Astrocyte (in vitro differentiated cells and primary cell): ENCODE measurements at regions not wholly inside any gene's neighbourhood (a gene's known extent, or its start where the extent isn't known, plus 50 kb on each side); places are given as distances from the start of the nearest gene placed in this dataset.

Experiments
- DNase-seq: peaks from one replicate; pipeline ENCODE4 v3.0.0-alpha.2; 2010; ENCODE audit warnings: low read depth
- FAIRE-seq: peaks from 2 replicates; lab custom pipeline; 2011; peaks lifted over from hg19 to GRCh38; lab: Jason Lieb, UNC
- H2AFZ ChIP-seq: 2 replicates; pipeline ENCODE4 v1.6.0; 2012; ENCODE audit warnings: low read depth, low read length, inconsistent platforms
- H3K27ac ChIP-seq: 2 replicates; pipeline ENCODE4 v1.5.1; 2011; ENCODE audit warnings: low read depth, low read length, inconsistent platforms
- H3K27me3 ChIP-seq: 2 replicates; pipeline ENCODE4 v1.6.0; 2011; ENCODE audit warnings: low read length, inconsistent platforms; ENCODE audit not compliant: insufficient read depth
- H3K36me3 ChIP-seq: 2 replicates; pipeline ENCODE4 v1.5.1; 2011; ENCODE audit warnings: low read length, inconsistent platforms; ENCODE audit not compliant: insufficient read depth
- H3K4me1 ChIP-seq: 2 replicates; pipeline ENCODE4 v1.5.1; 2011; ENCODE audit warnings: low read length, inconsistent platforms; ENCODE audit not compliant: insufficient read depth
- H3K4me2 ChIP-seq: 2 replicates; pipeline ENCODE4 v1.6.0; 2012; ENCODE audit warnings: low read length, inconsistent platforms
- H3K4me3 ChIP-seq: 2 replicates; pipeline ENCODE4 v1.5.1; 2011; ENCODE audit warnings: low read depth, mild to moderate bottlenecking, low read length, inconsistent platforms; ENCODE audit not compliant: insufficient read depth
- H3K79me2 ChIP-seq: 2 replicates; pipeline ENCODE4 v1.6.0; 2012; ENCODE audit warnings: mild to moderate bottlenecking, low read length, inconsistent platforms; ENCODE audit not compliant: insufficient read depth
- H3K9ac ChIP-seq: 2 replicates; pipeline ENCODE4 v1.6.0; 2012; ENCODE audit warnings: mild to moderate bottlenecking, low read length, inconsistent platforms
- H3K9me3 ChIP-seq: 2 replicates; pipeline ENCODE4 v1.5.1; 2012; ENCODE audit warnings: low read depth, mild to moderate bottlenecking, low read length, inconsistent platforms; ENCODE audit not compliant: insufficient read depth
- H4K20me1 ChIP-seq: 2 replicates; pipeline ENCODE4 v1.6.0; 2012; ENCODE audit warnings: low read length, inconsistent platforms; ENCODE audit not compliant: insufficient read depth
- H3K27ac Mint-ChIP-seq: one replicate; pipeline ENCODE4 v1.8.0; 2021; ENCODE audit warnings: mild to moderate bottlenecking, mixed read lengths; ENCODE audit not compliant: unreplicated experiment
- H3K27me3 Mint-ChIP-seq: one replicate; pipeline ENCODE4 v1.8.0; 2021; ENCODE audit warnings: low read depth, mixed read lengths; ENCODE audit not compliant: unreplicated experiment
- H3K36me3 Mint-ChIP-seq: one replicate; pipeline ENCODE4 v1.8.0; 2021; ENCODE audit warnings: low read depth, mixed read lengths; ENCODE audit not compliant: unreplicated experiment
- H3K4me1 Mint-ChIP-seq: one replicate; pipeline ENCODE4 v1.8.0; 2021; ENCODE audit warnings: low read depth, mixed read lengths; ENCODE audit not compliant: unreplicated experiment
- H3K4me3 Mint-ChIP-seq: one replicate; pipeline ENCODE4 v1.8.0; 2021; ENCODE audit warnings: mild to moderate bottlenecking, moderate library complexity, mixed read lengths; ENCODE audit not compliant: unreplicated experiment
- H3K9me3 Mint-ChIP-seq: one replicate; pipeline ENCODE4 v1.8.0; 2021; ENCODE audit warnings: mild to moderate bottlenecking, mixed read lengths; ENCODE audit not compliant: unreplicated experiment
- CTCF ChIP-seq: IDR thresholded peaks from 2 replicates; pipeline ENCODE4 v1.5.1; 2011; ENCODE audit warnings: low read depth, mild to moderate bottlenecking, inconsistent platforms, low read length, moderate library complexity; ENCODE audit not compliant: insufficient read depth
- EZH2 ChIP-seq: IDR thresholded peaks from 2 replicates; pipeline ENCODE4 v1.6.1; 2012; ENCODE audit warnings: mild to moderate bottlenecking, low read length, inconsistent platforms; ENCODE audit not compliant: insufficient read depth

- no peaks in the 10 kb centered on the region for H3K36me3 Mint-ChIP-seq
- no peak overlapping the region for H3K27ac ChIP-seq
- TF ChIP-seq CTCF, result no peak
- no peak for TF ChIP-seq EZH2
- H3K4me1 ChIP-seq, result no peaks in the 10 kb centered on the region
- H3K27me3 ChIP-seq, result no peaks in the 10 kb centered on the region
- H3K27me3 Mint-ChIP-seq, result no peaks in the 10 kb centered on the region
- no peak overlapping the region for H2AFZ ChIP-seq
- H3K4me1 Mint-ChIP-seq, result no peaks in the 10 kb centered on the region
- H3K4me2 ChIP-seq, result no peak overlapping the region
- FAIRE-seq, result no peak
- H3K4me3 ChIP-seq, result no peak overlapping the region
- no peak for DNase-seq
- H3K27ac Mint-ChIP-seq, result no peak overlapping the region
- no peaks in the 10 kb centered on the region for H4K20me1 ChIP-seq
- no peaks in the 10 kb centered on the region for H3K79me2 ChIP-seq
- H3K9ac ChIP-seq, result no peak overlapping the region
- H3K9me3 ChIP-seq, result no peaks in the 10 kb centered on the region
- no peaks in the 10 kb centered on the region for H3K36me3 ChIP-seq
- no peaks in the 10 kb centered on the region for H3K9me3 Mint-ChIP-seq
- no peak overlapping the region for H3K4me3 Mint-ChIP-seq
These were observed 106.2 kb upstream of the CHMP2B start for GRCh38 chr3:87120881-87121280.

GRCh38 chr3:87120236-87120635, 106.9 kb upstream of the CHMP2B start:
- Histone ChIP-seq H3K79me2 (no peaks in the 10 kb centered on the region), H3K4me3 (no peak overlapping the region), H3K36me3 (no peaks in the 10 kb centered on the region), H3K4me1 (no peaks in the 10 kb centered on the region), H3K27me3 (no peaks in the 10 kb centered on the region), H3K9ac (no peak overlapping the region), H4K20me1 (no peaks in the 10 kb centered on the region), H3K27ac (no peak overlapping the region), H3K9me3 (no peaks in the 10 kb centered on the region), H2AFZ (no peak overlapping the region), H3K4me2 (no peak overlapping the region)
- no peaks in the 10 kb centered on the region for H3K4me1 Mint-ChIP-seq
- no peaks in the 10 kb centered on the region for H3K27me3 Mint-ChIP-seq
- H3K27ac Mint-ChIP-seq, result no peak overlapping the region
- H3K9me3 Mint-ChIP-seq, result no peaks in the 10 kb centered on the region
- no peak for DNase-seq
- no peaks in the 10 kb centered on the region for H3K36me3 Mint-ChIP-seq
- TF ChIP-seq EZH2, result no peak
- no peak for TF ChIP-seq CTCF
- H3K4me3 Mint-ChIP-seq, result no peak overlapping the region
- no peak for FAIRE-seq

- no peaks in the 10 kb centered on the region for H3K36me3 ChIP-seq
- Mint-ChIP-seq H3K4me3 (no peak overlapping the region), H3K9me3 (peaks cover 2% of the 10 kb centered on the region), H3K36me3 (no peaks in the 10 kb centered on the region), H3K27ac (no peak overlapping the region), H3K4me1 (no peaks in the 10 kb centered on the region), H3K27me3 (no peaks in the 10 kb centered on the region)
- H3K79me2 ChIP-seq, result no peaks in the 10 kb centered on the region
- H3K27ac ChIP-seq, result no peak overlapping the region
- H3K4me3 ChIP-seq, result no peak overlapping the region
- H3K4me1 ChIP-seq, result no peaks in the 10 kb centered on the region
- H2AFZ ChIP-seq, result no peak overlapping the region
- DNase-seq (no peak), FAIRE-seq (no peak)
- no peaks in the 10 kb centered on the region for H4K20me1 ChIP-seq
- H3K9ac ChIP-seq, result no peak overlapping the region
- H3K9me3 ChIP-seq, result no peaks in the 10 kb centered on the region
- no peak overlapping the region for H3K4me2 ChIP-seq
- H3K27me3 ChIP-seq, result no peaks in the 10 kb centered on the region
- TF ChIP-seq EZH2 (no peak), CTCF (no peak)
These were observed 117.6 kb upstream of the CHMP2B start for GRCh38 chr3:87109465-87109864.
